ENCODE measurements at regions not wholly inside any gene's neighbourhood (a gene's known extent, or its start where the extent isn't known, plus 50 kb on each side); places are given as distances from the start of the nearest gene placed in this dataset.

DNA sequence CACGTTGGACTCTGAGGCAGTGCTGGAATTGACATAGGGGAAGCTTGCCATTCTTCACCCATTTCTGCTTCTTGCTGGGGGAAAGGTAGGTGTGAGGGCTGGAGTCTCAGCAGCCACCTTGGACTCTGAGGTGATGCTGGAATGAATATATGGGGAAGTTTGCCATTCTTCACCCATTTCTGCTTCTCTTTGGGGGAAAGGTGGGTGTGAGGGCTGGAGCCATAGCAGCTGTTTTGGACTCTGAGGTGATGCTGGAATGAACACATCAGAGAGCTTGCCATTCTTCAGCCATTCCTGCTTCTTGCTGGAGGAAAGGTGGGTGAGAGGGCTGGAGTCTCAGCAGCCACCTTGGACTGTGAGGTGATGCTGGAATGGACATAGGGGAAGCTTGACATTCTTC, 115.1 kb downstream of the CRLF2 start:
- TF ChIP-seq, protein P1, sequence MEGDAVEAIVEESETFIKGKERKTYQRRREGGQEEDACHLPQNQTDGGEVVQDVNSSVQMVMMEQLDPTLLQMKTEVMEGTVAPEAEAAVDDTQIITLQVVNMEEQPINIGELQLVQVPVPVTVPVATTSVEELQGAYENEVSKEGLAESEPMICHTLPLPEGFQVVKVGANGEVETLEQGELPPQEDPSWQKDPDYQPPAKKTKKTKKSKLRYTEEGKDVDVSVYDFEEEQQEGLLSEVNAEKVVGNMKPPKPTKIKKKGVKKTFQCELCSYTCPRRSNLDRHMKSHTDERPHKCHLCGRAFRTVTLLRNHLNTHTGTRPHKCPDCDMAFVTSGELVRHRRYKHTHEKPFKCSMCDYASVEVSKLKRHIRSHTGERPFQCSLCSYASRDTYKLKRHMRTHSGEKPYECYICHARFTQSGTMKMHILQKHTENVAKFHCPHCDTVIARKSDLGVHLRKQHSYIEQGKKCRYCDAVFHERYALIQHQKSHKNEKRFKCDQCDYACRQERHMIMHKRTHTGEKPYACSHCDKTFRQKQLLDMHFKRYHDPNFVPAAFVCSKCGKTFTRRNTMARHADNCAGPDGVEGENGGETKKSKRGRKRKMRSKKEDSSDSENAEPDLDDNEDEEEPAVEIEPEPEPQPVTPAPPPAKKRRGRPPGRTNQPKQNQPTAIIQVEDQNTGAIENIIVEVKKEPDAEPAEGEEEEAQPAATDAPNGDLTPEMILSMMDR (IDR thresholded peaks at IDR 0.05), result no peak
- no peak for TF ChIP-seq POLR2A (IDR thresholded peaks at IDR 0.05)

Measured in gastroesophageal sphincter (tissue), 3 donors.